Keratinocyte (primary cell): ENCODE measurements at regions not wholly inside any gene's neighbourhood (a gene's known extent, or its start where the extent isn't known, plus 50 kb on each side); places are given as distances from the start of the nearest gene placed in this dataset.
"Not testable (repeated sequence)": the region's sequence is repeated elsewhere in the genome, so short reads cannot be mapped to it uniquely, and the experiment has no call there.

Experiments
- DNase-seq: peaks from one replicate; pipeline ENCODE4 v3.0.0-alpha.2; 2011; ENCODE audit warnings: low read depth, missing footprints, low spot score
- FAIRE-seq: peaks from 2 replicates; lab custom pipeline; 2011; peaks lifted over from hg19 to GRCh38; lab: Jason Lieb, UNC
- H2AFZ ChIP-seq: 2 replicates; pipeline ENCODE4 v1.6.0; 2012; ENCODE audit warnings: low read length, control low read depth, inconsistent platforms; ENCODE audit not compliant: control insufficient read depth
- H3K27ac ChIP-seq: 2 replicates; pipeline ENCODE4 v1.5.1; 2011; ENCODE audit warnings: low read length; ENCODE audit not compliant: control insufficient read depth, insufficient read depth
- H3K27me3 ChIP-seq: 3 replicates; pipeline ENCODE4 v1.6.0; 2011; ENCODE audit warnings: low read length; ENCODE audit not compliant: control insufficient read depth, insufficient read depth; ENCODE audit errors: extremely low read depth
- H3K36me3 ChIP-seq, 2 experiments: 2 replicates in 1 of 2; 3 replicates in 1 of 2; pipeline ENCODE4 v1.5.1; 2011; ENCODE audit warnings: low read length in 2 of 2, mild to moderate bottlenecking in 1 of 2; ENCODE audit not compliant: control insufficient read depth in 2 of 2, insufficient read depth in 2 of 2; ENCODE audit errors: extremely low read depth in 1 of 2
- H3K4me1 ChIP-seq: 3 replicates; pipeline ENCODE4 v1.5.1; 2011; ENCODE audit warnings: low read length; ENCODE audit not compliant: control insufficient read depth, insufficient read depth; ENCODE audit errors: extremely low read depth
- H3K4me2 ChIP-seq: 3 replicates; pipeline ENCODE4 v1.6.0; 2011; ENCODE audit warnings: low read depth, low read length; ENCODE audit not compliant: control insufficient read depth, insufficient read depth; ENCODE audit errors: extremely low read depth
- H3K4me3 ChIP-seq, 3 experiments: fragments of 200-600 bp in 1 of 3; sonication (generic) in 1 of 3; 2 replicates in 2 of 3; 3 replicates in 1 of 3; pipeline ENCODE4 v1.5.1; 2011 to 2016; ENCODE audit warnings: low read length in 3 of 3, mild to moderate bottlenecking in 3 of 3, control low read depth in 2 of 3, inconsistent platforms in 1 of 3, low read depth in 1 of 3, mixed read lengths in 1 of 3, mixed run types in 1 of 3, moderate library complexity in 1 of 3; ENCODE audit not compliant: control insufficient read depth in 2 of 3, insufficient read depth in 2 of 3; ENCODE audit errors: extremely low read depth in 1 of 3
- H3K79me2 ChIP-seq: 2 replicates; pipeline ENCODE4 v1.6.0; 2012; ENCODE audit warnings: low read length; ENCODE audit not compliant: control insufficient read depth, insufficient read depth
- H3K9ac ChIP-seq: 3 replicates; pipeline ENCODE4 v1.6.0; 2011; ENCODE audit warnings: low read length; ENCODE audit not compliant: control insufficient read depth, insufficient read depth; ENCODE audit errors: extremely low read depth
- H3K9me1 ChIP-seq: 3 replicates; pipeline ENCODE4 v1.6.0; 2011; ENCODE audit warnings: low read length; ENCODE audit not compliant: control insufficient read depth, insufficient read depth; ENCODE audit errors: extremely low read depth
- H3K9me3 ChIP-seq: 2 replicates; pipeline ENCODE4 v1.5.1; 2012; ENCODE audit warnings: low read depth, low read length; ENCODE audit not compliant: control insufficient read depth
- H4K20me1 ChIP-seq: 3 replicates; pipeline ENCODE4 v1.6.0; 2011; ENCODE audit warnings: low read length; ENCODE audit not compliant: control insufficient read depth, insufficient read depth; ENCODE audit errors: extremely low read depth
- dilution Hi-C: fragments of 300-500 bp; cut with MboI; formaldehyde crosslinking; loops from one replicate; pipeline ENCODE4 v1.7.0; 2020; ENCODE audit warnings: low sequenced_read_pairs; ENCODE audit not compliant: extremely low pct_ligation_motif_present

DNA sequence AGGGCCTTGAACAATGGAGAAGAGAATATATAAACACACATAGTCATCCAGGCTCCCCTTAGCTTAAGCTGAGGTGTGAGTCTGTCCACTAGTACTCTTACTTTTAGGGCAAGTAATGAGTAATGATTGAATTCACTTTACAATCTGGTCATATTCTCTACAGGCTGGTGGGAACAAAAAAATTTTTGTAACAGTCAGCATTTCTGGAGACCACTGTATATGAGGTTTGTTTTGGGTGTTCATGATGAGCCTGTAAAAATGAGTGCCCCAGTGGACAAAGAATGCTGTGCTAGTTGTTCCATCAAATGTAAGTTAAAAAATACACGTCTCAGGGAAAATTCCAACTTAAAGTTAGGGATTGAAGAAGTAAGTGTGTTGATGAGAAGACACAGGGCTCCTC lies 154.0 kb downstream of the ZNF37A start:
- H3K36me3 ChIP-seq, H3K9me3 ChIP-seq, FAIRE-seq, H4K20me1 ChIP-seq, dilution Hi-C loops, H3K27me3 ChIP-seq, H3K4me3 ChIP-seq, H3K79me2 ChIP-seq, DNase-seq, H3K9me1 ChIP-seq, H3K27ac ChIP-seq, H3K9ac ChIP-seq, H3K4me2 ChIP-seq, H3K4me1 ChIP-seq, H2AFZ ChIP-seq: not testable (repeated sequence)

DNA sequence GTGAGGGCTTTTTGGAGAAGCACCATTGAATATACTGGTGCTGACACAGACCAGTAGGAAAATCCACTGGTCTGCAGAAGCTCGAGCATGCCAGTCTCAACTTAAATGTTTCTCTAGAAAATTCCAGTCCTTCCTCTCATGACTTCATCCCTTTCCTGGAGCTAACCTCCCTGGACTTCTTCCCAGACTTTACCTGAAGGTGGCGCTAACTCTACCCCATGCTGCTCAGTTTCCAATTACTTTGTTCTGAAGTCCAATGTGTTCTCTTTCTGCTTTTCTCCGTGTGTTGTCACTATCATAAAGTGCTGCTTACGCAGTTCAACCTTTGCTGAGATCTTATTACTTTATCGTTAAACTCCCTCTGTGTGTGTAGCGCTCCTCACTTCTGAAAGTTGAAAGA lies 158.4 kb downstream of the ZNF37A start:
- FAIRE-seq, H3K36me3 ChIP-seq, H3K79me2 ChIP-seq, DNase-seq, H3K27ac ChIP-seq, H3K9me1 ChIP-seq, dilution Hi-C loops, H3K9me3 ChIP-seq, H3K4me2 ChIP-seq, H3K4me1 ChIP-seq, H4K20me1 ChIP-seq, H2AFZ ChIP-seq, H3K9ac ChIP-seq, H3K27me3 ChIP-seq, H3K4me3 ChIP-seq: not testable (repeated sequence)

DNA sequence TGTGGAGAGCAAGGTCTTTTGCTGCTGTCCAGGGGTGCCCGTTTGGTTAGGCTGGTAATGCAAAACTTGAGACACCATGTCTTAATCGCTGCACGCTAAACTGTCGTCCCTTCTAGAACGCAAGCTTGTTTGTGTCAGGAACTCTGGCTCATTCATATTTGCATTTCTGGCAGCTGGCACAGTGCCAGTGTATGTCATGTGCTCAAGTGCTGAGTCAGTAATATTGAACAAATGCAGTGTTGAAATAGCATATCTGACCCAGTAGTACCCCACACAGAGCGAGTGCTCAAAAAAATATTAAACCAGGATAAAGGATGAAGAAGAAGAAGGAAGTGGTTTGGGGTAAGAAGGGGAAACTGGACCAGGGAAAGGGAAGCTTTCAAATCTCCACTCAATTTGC lies 173.4 kb downstream of the ZNF37A start:
- H4K20me1 ChIP-seq, H3K4me1 ChIP-seq, H3K4me2 ChIP-seq, H3K36me3 ChIP-seq, H3K9me1 ChIP-seq, H3K4me3 ChIP-seq, H3K9ac ChIP-seq, H3K27me3 ChIP-seq, DNase-seq, H3K79me2 ChIP-seq, H3K9me3 ChIP-seq, dilution Hi-C loops, FAIRE-seq, H2AFZ ChIP-seq, H3K27ac ChIP-seq: not testable (repeated sequence)

DNA sequence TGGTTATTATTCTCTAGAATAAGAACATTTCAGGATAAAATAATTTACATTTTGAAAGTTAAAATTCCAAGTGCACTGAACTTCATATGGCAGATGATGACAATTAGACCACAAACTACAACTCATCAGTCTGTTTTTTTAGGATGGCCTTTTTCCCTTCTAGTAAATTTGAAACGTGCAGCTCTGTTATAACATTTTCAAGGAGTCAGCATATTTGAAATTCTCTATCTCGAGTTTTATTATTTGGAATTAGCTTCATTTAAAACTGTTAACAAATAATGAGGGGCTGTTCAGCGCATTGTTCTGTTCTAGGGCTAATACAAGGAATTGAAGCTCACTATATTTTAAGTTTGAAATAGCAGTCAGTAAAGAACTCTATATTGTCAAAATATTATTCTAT lies 176.9 kb downstream of the ZNF37A start:
- dilution Hi-C loops, H3K9me3 ChIP-seq, H3K79me2 ChIP-seq, FAIRE-seq, H3K27ac ChIP-seq, H3K4me2 ChIP-seq, H4K20me1 ChIP-seq, H2AFZ ChIP-seq, H3K27me3 ChIP-seq, H3K4me1 ChIP-seq, H3K4me3 ChIP-seq, DNase-seq, H3K36me3 ChIP-seq, H3K9me1 ChIP-seq, H3K9ac ChIP-seq: not testable (repeated sequence)

DNA sequence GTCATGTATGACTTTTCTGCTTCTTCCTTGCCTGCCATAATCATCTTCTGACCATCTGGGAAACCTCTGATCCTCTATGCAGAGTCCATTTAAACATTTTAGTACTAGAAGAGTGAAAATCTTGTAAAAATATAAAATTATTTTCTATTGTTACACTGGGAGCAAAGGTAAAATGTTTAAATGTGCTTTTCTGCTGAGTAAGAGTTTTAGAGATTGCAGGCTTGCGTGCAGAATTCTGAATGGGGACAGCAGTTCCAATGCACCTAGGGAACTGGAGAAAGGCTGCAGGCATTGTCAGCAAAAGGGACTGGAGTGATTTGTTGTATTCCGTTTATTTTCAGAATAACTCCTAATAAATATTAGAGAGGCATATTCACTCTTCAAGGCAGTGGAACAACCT lies 180.7 kb downstream of the ZNF37A start:
- dilution Hi-C loops, H3K9me3 ChIP-seq, H3K36me3 ChIP-seq, H4K20me1 ChIP-seq, H3K9me1 ChIP-seq, H3K9ac ChIP-seq, DNase-seq, H3K27ac ChIP-seq, H3K4me3 ChIP-seq, H3K4me1 ChIP-seq, H3K27me3 ChIP-seq, H3K79me2 ChIP-seq, FAIRE-seq, H3K4me2 ChIP-seq, H2AFZ ChIP-seq: not testable (repeated sequence)
